Testis (tissue), 2 donors: ENCODE measurements at regions not wholly inside any gene's neighbourhood (a gene's known extent, or its start where the extent isn't known, plus 50 kb on each side); places are given as distances from the start of the nearest gene placed in this dataset.

Experiments
- POLR2A ChIP-seq: fragments of 450-650 bp; IDR thresholded peaks from one replicate; pipeline ENCODE4 v1.6.1; 2017; ENCODE audit warnings: antibody characterized with exemption, mild to moderate bottlenecking, moderate library complexity
- TF ChIP-seq, protein P1 (sequence below), 3 experiments: fragments of 450-650 bp in 2 of 3; fragments of 200-600 bp in 1 of 3; sonication (generic) in 1 of 3; IDR thresholded peaks; one replicate each; pipeline ENCODE4 v1.5.1; 2016 to 2019; ENCODE audit warnings: antibody characterized with exemption in 3 of 3, mild to moderate bottlenecking in 2 of 3, moderate library complexity in 1 of 3

DNA sequence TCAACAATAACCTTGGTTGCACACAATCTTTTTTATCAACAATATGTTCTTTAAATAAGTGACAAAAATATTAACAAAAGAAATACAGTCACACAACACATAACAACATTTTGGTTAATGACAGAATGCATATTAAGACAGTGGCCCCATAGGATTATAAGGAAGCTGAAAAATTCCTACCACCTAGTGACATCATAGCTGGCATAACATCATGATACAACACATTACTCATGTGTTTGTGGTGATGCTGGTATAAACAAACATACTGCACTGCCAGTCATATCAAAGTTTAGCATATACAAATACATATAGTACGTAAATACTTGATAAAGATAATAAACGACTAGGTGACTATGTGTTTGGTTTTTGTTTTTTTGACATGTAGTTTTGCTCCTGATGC lies 344.8 kb upstream of the POU5F2 start:
- TF ChIP-seq, protein P1, sequence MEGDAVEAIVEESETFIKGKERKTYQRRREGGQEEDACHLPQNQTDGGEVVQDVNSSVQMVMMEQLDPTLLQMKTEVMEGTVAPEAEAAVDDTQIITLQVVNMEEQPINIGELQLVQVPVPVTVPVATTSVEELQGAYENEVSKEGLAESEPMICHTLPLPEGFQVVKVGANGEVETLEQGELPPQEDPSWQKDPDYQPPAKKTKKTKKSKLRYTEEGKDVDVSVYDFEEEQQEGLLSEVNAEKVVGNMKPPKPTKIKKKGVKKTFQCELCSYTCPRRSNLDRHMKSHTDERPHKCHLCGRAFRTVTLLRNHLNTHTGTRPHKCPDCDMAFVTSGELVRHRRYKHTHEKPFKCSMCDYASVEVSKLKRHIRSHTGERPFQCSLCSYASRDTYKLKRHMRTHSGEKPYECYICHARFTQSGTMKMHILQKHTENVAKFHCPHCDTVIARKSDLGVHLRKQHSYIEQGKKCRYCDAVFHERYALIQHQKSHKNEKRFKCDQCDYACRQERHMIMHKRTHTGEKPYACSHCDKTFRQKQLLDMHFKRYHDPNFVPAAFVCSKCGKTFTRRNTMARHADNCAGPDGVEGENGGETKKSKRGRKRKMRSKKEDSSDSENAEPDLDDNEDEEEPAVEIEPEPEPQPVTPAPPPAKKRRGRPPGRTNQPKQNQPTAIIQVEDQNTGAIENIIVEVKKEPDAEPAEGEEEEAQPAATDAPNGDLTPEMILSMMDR (IDR thresholded peaks at IDR 0.05) = no peak
- TF ChIP-seq POLR2A = no peak
